ENCODE measurements at regions not wholly inside any gene's neighbourhood (a gene's known extent, or its start where the extent isn't known, plus 50 kb on each side); places are given as distances from the start of the nearest gene placed in this dataset.

DNA sequence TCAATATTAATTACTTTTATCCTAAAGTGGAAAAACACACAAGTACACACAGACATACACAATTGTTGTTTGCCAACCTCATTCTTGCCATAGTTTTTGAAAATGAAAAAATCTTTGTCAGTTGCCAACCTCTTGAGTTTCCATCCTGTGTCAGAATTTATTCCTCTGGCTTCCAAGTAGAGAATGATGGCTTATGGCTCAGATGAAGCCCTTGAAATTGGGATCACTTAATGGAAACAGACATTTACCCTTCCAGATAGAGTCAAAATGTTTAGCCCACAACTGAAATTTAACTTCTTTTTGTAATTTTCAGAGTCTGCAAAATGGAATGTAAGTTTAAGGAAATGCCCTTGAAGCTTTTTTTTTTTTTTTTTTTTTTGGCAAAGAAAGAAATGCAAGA, 321.6 kb upstream of the TNP1 start:
- H3K27ac ChIP-seq = no peak overlapping the region
- no peak for TF ChIP-seq CTCF (conservative IDR thresholded peaks at IDR 0.05)

DNA sequence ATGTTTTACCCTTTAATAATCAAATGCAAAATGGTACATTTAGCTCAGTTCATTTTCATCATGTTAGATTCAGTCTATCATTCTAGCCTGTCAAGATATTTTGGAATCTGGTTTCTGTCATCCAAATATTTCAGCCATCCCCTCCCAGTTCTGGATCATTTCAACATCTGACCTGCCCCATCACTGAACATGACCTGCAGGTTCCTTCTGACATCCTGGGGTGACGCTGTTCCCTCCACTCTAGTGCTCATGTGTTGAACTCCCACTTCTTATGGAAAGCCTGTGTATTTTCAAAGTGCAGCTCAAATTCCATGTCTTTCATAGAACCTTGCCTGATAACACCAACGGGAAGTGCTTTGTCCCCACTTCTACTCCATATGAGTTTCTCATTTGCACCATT, 320.0 kb upstream of the TNP1 start:
- no peak for TF ChIP-seq CTCF (conservative IDR thresholded peaks at IDR 0.05)
- no peak overlapping the region for H3K27ac ChIP-seq

DNA sequence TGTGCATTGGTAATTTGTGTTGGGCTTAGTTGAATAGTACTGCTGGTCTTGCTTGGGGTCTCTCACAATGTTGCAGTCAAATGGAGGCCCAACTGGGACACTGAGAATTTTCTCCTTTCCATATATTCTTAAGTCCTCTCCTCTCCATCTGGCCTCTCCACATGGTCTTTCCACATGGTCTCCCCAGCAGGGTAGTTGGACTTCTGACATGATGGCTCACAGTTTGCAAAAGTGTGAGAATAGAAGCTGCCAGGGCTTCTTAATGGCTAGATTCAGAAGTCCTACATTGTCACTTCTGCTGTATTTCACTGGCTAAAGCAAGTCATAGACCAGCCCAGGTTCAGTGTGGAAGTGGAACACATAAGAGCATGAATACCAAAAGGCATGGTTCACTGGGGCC, 318.5 kb upstream of the TNP1 start:
- no peak overlapping the region for H3K27ac ChIP-seq
- TF ChIP-seq CTCF (conservative IDR thresholded peaks at IDR 0.05) = no peak

GRCh38 chr2:217177720-217178119, 317.9 kb upstream of the TNP1 start:
- TF ChIP-seq CTCF (conservative IDR thresholded peaks at IDR 0.05) = no peak
- H3K27ac ChIP-seq = no peak overlapping the region

GRCh38 chr2:217171874-217172273, 312.0 kb upstream of the TNP1 start:
- TF ChIP-seq CTCF (conservative IDR thresholded peaks at IDR 0.05) = no peak
- H3K27ac ChIP-seq = no peak overlapping the region

- no peak overlapping the region for H3K27ac ChIP-seq
- TF ChIP-seq CTCF (conservative IDR thresholded peaks at IDR 0.05) = no peak
Measured at GRCh38 chr2:217168496-217168895, 308.6 kb upstream of the TNP1 start.

DNA sequence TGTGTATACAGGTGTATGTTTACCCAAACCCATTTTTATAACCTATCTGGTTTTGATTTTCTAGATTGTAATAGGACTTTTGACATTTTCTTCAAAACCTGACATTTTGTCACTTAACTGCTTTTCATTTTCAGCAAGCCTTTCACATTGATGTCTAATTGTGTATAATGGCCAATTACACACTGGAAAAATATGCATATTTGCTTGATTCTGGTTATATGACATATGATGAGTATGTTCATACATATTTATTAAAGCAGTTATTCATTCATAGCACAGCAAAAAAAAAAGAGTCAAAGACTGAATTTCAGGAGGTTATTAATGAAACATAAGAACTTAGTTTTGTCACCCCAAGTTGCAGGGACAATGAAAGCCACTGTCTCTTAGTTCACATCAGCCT, 307.7 kb upstream of the TNP1 start:
- TF ChIP-seq CTCF (conservative IDR thresholded peaks at IDR 0.05) = no peak
- no peak overlapping the region for H3K27ac ChIP-seq
